K562 (cell line): ENCODE measurements at regions not wholly inside any gene's neighbourhood (a gene's known extent, or its start where the extent isn't known, plus 50 kb on each side); places are given as distances from the start of the nearest gene placed in this dataset.

Experiments used
- ATAC-seq: fragments of 200-7000 bp; cut with Tn5 transposase; 3 replicates; pipeline ENCODE4 v1.9.1; 2020; ENCODE audit warnings: moderate library complexity
- BruUV-seq: library from RNA; stranded (reverse); fragments of 400-500 nt; replicated peaks from 2 replicates; lab custom pipeline; 2021; lab: Mats Ljungman, UMichigan
- CTCF ChIA-PET: fragments of 300-600 bp; formaldehyde crosslinking; extraction: SDS; loops from one replicate; lab custom pipeline; 2021; ENCODE audit warnings: low intra/inter-chr PET ratio; lab: Yijun Ruan, JAX
- POLR2A ChIA-PET: fragments of 300-600, 350-650 bp; sonication (Branson Sonifier 250); formaldehyde crosslinking; extraction: SDS; loops from one replicate; lab custom pipeline; 2021; ENCODE audit warnings: antibody characterized with exemption, inconsistent platforms; lab: Yijun Ruan, JAX
- DNase-seq, 4 experiments: peaks; one replicate each; pipeline versions ENCODE4 v3.0.0 to v3.0.0-alpha.2; 2011 to 2018; ENCODE audit warnings: low spot score in 3 of 4, mixed read lengths in 3 of 4; ENCODE audit errors: extremely low read depth in 1 of 4
- FAIRE-seq: peaks from 2 replicates; lab custom pipeline; 2011; peaks lifted over from hg19 to GRCh38; lab: Jason Lieb, UNC
- H2AFZ ChIP-seq: 2 replicates; pipeline ENCODE4 v1.6.0; 2011; ENCODE audit warnings: low read depth, low read length, control low read depth, inconsistent platforms
- H3K27ac ChIP-seq: fragments of 200-600 bp; 3 replicates; pipeline ENCODE4 v1.8.0; 2011; ENCODE audit warnings: low read depth, mild to moderate bottlenecking, control low read depth, inconsistent platforms, low read length, moderate library complexity, mixed read lengths; ENCODE audit errors: extremely low read depth
- H3K27me3 ChIP-seq, 2 experiments: fragments of 300-600 bp in 1 of 2; 2 replicates in 1 of 2; 3 replicates in 1 of 2; pipeline versions ENCODE4 v1.6.0 to v1.8.0; 2011; ENCODE audit warnings: inconsistent platforms in 2 of 2, low read length in 2 of 2, mild to moderate bottlenecking in 1 of 2, mixed read lengths in 1 of 2, moderate library complexity in 1 of 2; ENCODE audit not compliant: control insufficient read depth in 2 of 2, insufficient read depth in 2 of 2
- H3K36me3 ChIP-seq: fragments of 300-600 bp; 3 replicates; pipeline ENCODE4 v1.8.0; 2011; ENCODE audit warnings: mild to moderate bottlenecking, low read length, inconsistent platforms; ENCODE audit not compliant: control insufficient read depth, insufficient read depth
- H3K4me1 ChIP-seq, 2 experiments: fragments of 200-600 bp in 1 of 2; replicated peaks in 1 of 2; 2 replicates in 1 of 2; 3 replicates in 1 of 2; pipeline versions ENCODE4 v1.5.1 to v1.8.0; 2011; ENCODE audit warnings: inconsistent platforms in 2 of 2, low read length in 2 of 2, mild to moderate bottlenecking in 1 of 2, mixed read lengths in 1 of 2, moderate library complexity in 1 of 2; ENCODE audit not compliant: control insufficient read depth in 2 of 2, insufficient read depth in 2 of 2
- H3K4me2 ChIP-seq: 2 replicates; pipeline ENCODE4 v1.6.1; 2011; ENCODE audit warnings: low read length, control low read depth, inconsistent platforms, mixed read lengths; ENCODE audit not compliant: insufficient read depth
- H3K4me3 ChIP-seq: fragments of 200-600 bp; sonication (generic), shearing (Covaris generic); 2 replicates; pipeline ENCODE4 v1.5.1; 2016; ENCODE audit warnings: control low read depth, inconsistent platforms
- H3K79me2 ChIP-seq: fragments of 200-600 bp; 3 replicates; pipeline ENCODE4 v1.8.0; 2011; ENCODE audit warnings: low read length, inconsistent platforms; ENCODE audit not compliant: control insufficient read depth, insufficient read depth
- H3K9ac ChIP-seq, 2 experiments: 2 replicates each; pipeline versions ENCODE4 v1.6.0 to v1.6.1; 2011; ENCODE audit warnings: low read depth in 2 of 2, low read length in 2 of 2, control low read depth in 1 of 2, inconsistent platforms in 1 of 2, mild to moderate bottlenecking in 1 of 2, mixed read lengths in 1 of 2; ENCODE audit not compliant: insufficient read depth in 1 of 2
- H3K9me1 ChIP-seq: one replicate; pipeline ENCODE4 v1.6.0; 2011; ENCODE audit warnings: inconsistent platforms, mild to moderate bottlenecking, low read length, moderate library complexity; ENCODE audit not compliant: control insufficient read depth, insufficient read depth
- H3K9me3 ChIP-seq: replicated peaks from 2 replicates; pipeline ENCODE4 v1.5.1; 2011; ENCODE audit warnings: low read depth, low read length, inconsistent platforms; ENCODE audit not compliant: control insufficient read depth, insufficient read depth
- H4K20me1 ChIP-seq: replicated peaks from 2 replicates; pipeline ENCODE4 v1.6.1; 2011; ENCODE audit warnings: low read length, inconsistent platforms, mixed read lengths; ENCODE audit not compliant: control insufficient read depth, insufficient read depth
- CCNT2 ChIP-seq: IDR thresholded peaks from 2 replicates; pipeline ENCODE4 v1.6.1; 2011; ENCODE audit warnings: borderline replicate concordance, low read depth, mild to moderate bottlenecking, moderate library complexity, mixed read lengths, low read length; ENCODE audit not compliant: insufficient read length; ENCODE audit errors: extremely low read depth
- ETS1 ChIP-seq: conservative IDR thresholded peaks from 2 replicates; pipeline ENCODE4 v1.6.1; 2011; ENCODE audit warnings: low read depth, mild to moderate bottlenecking, low read length; ENCODE audit not compliant: control insufficient read depth
- KHSRP ChIP-seq: fragments of 450-650 bp; IDR thresholded peaks from 2 replicates; pipeline ENCODE4 v1.6.1; 2017
- MAFG ChIP-seq: fragments of 450-650 bp; conservative IDR thresholded peaks from 2 replicates; pipeline ENCODE4 v1.6.1; 2016; ENCODE audit warnings: missing genetic modification characterization, missing compliant biosample characterization
- MITF ChIP-seq: IDR thresholded peaks from 2 replicates; pipeline ENCODE4 v1.6.1; 2014; ENCODE audit warnings: antibody characterized with exemption
- RBM25 ChIP-seq: fragments of 200-400 bp; formaldehyde crosslinking; IDR thresholded peaks from 2 replicates; pipeline ENCODE4 v1.6.1; 2018; ENCODE audit warnings: low read length, low read depth, moderate library complexity; ENCODE audit not compliant: severe bottlenecking
- ZBTB12 ChIP-seq: fragments of 250-450 bp; sonication (Bioruptor Pico); IDR thresholded peaks from 2 replicates; pipeline ENCODE4 v1.4.0; 2020
- ZNF280B ChIP-seq: fragments of 250-450 bp; sonication (Bioruptor Pico); IDR thresholded peaks from 2 replicates; pipeline ENCODE4 v1.5.1; 2021; ENCODE audit warnings: mild to moderate bottlenecking
- ZNF384 ChIP-seq: IDR thresholded peaks from 2 replicates; pipeline ENCODE4 v1.6.1; 2012; ENCODE audit warnings: low read depth, low read length, improper control_type of control experiment
- ZNF707 ChIP-seq: fragments of 250-450 bp; sonication (Bioruptor Pico); conservative IDR thresholded peaks from 2 replicates; pipeline ENCODE4 v1.8.0; 2022; ENCODE audit warnings: inconsistent platforms, mild to moderate bottlenecking, moderate library complexity
- WGBS: fragments of 100-300 bp; shearing (Covaris generic); methylation state at CpG from one replicate; pipeline ENCODE4 v1.1.6; 2016; ENCODE audit warnings: low coverage, mixed read lengths; ENCODE audit not compliant: insufficient coverage; ENCODE audit errors: missing lambda C conversion rate; 5-methylcytosine and 5-hydroxymethylcytosine counted together
- in situ Hi-C: fragments of 300-500 bp; cut with MboI; formaldehyde crosslinking; loops from 4 replicates; pipeline ENCODE4 v1.15.0; 2018; ENCODE audit warnings: inconsistent platforms, mixed read lengths
- intact Hi-C: fragments of 100-400 bp; cut with micrococcal nuclease; formaldehyde crosslinking; loops from 2 replicates; pipeline ENCODE4 v1.14.2; 2022
- TF ChIP-seq, protein P1 (sequence below): sonication (generic); formaldehyde crosslinking; IDR thresholded peaks from 2 replicates; pipeline ENCODE4 v1.8.1; 2023; ENCODE audit warnings: mild to moderate bottlenecking, missing genetic modification reagents

GRCh38 chr12:46710125-46710743 is 115.6 kb downstream of the SLC38A4 start (continued):
- TF ChIP-seq, protein P1, sequence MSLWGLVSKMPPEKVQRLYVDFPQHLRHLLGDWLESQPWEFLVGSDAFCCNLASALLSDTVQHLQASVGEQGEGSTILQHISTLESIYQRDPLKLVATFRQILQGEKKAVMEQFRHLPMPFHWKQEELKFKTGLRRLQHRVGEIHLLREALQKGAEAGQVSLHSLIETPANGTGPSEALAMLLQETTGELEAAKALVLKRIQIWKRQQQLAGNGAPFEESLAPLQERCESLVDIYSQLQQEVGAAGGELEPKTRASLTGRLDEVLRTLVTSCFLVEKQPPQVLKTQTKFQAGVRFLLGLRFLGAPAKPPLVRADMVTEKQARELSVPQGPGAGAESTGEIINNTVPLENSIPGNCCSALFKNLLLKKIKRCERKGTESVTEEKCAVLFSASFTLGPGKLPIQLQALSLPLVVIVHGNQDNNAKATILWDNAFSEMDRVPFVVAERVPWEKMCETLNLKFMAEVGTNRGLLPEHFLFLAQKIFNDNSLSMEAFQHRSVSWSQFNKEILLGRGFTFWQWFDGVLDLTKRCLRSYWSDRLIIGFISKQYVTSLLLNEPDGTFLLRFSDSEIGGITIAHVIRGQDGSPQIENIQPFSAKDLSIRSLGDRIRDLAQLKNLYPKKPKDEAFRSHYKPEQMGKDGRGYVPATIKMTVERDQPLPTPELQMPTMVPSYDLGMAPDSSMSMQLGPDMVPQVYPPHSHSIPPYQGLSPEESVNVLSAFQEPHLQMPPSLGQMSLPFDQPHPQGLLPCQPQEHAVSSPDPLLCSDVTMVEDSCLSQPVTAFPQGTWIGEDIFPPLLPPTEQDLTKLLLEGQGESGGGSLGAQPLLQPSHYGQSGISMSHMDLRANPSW: no peak

DNA sequence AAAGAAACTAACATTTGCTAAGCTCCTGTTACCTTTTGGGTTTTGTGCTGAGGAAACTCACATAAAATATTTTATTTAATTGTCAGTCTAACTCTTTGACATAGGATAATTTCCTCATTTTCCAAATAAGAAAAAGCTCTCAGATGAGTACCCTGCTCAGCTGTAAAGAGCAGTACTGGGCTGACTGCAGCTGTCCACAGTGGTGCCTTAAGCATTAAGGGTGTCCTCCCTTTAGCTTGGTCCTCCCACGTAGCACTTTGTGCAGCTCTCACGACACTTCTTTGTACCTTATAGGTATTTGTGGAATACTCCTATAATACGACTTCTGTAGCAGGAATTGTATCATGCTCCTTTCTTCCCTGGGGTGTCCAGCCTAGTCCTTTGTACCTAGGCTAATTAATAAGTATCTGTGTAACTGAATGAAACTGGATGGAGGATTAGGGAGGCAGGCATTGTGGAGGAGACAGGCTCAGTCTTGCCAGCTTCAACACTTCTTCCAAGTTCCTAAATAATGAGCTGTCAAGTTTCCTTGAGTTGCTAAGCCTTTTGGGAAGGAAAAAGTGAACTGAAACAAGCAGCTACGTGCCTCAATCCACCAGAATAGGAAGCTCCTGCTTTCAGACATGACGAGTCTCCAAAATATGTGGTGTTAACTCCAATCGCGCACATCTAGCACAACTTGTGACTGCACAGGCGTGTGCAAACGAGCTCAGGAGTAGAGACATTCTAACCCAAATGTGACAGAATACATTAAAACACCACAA is 123.0 kb downstream of the SLC38A4 start:
- Histone ChIP-seq H3K4me3 (no peak overlapping the region), H3K27me3 (no peaks in the 10 kb centered on the region), H3K9ac (no peak overlapping the region), H3K27ac (no peak overlapping the region), H3K79me2 (no peaks in the 10 kb centered on the region), H4K20me1 (no peaks in the 10 kb centered on the region), H3K36me3 (no peaks in the 10 kb centered on the region), H2AFZ (no peak overlapping the region), H3K9me1 (no peaks in the 10 kb centered on the region), H3K9me3 (no peaks in the 10 kb centered on the region), H3K4me2 (no peak overlapping the region), H3K4me1 (no peaks in the 10 kb centered on the region; a peak in 1 of 5 replicates)
- DNase-seq (no peak), FAIRE-seq (no peak), ATAC-seq (no peak)
- in situ Hi-C loops: no loop called here
- BruUV-seq: no TSS peak
- CTCF ChIA-PET: no interaction called here
- POLR2A ChIA-PET: no interaction called here
- 2% methylated on average over 9 of the region's 9 CpGs for WGBS
- intact Hi-C loops: no loop called here
- no peak for TF ChIP-seq ETS1
- TF ChIP-seq MAFG (tag): no peak
- no peak for TF ChIP-seq ZBTB12 (CRISPR knock-in tag)
- no peak for TF ChIP-seq ZNF384
- TF ChIP-seq KHSRP: no peak
- no peak for TF ChIP-seq ZNF280B
- no peak for TF ChIP-seq ZNF707 (CRISPR knock-in tag)
- TF ChIP-seq MITF: no peak
- no peak for TF ChIP-seq CCNT2
- TF ChIP-seq RBM25: no peak
